ENCODE measurements at regions not wholly inside any gene's neighbourhood (a gene's known extent, or its start where the extent isn't known, plus 50 kb on each side); places are given as distances from the start of the nearest gene placed in this dataset.

- no peak overlapping the region for H3K4me3 ChIP-seq (ENCODE audit: low read length)
- TF ChIP-seq, protein P1, sequence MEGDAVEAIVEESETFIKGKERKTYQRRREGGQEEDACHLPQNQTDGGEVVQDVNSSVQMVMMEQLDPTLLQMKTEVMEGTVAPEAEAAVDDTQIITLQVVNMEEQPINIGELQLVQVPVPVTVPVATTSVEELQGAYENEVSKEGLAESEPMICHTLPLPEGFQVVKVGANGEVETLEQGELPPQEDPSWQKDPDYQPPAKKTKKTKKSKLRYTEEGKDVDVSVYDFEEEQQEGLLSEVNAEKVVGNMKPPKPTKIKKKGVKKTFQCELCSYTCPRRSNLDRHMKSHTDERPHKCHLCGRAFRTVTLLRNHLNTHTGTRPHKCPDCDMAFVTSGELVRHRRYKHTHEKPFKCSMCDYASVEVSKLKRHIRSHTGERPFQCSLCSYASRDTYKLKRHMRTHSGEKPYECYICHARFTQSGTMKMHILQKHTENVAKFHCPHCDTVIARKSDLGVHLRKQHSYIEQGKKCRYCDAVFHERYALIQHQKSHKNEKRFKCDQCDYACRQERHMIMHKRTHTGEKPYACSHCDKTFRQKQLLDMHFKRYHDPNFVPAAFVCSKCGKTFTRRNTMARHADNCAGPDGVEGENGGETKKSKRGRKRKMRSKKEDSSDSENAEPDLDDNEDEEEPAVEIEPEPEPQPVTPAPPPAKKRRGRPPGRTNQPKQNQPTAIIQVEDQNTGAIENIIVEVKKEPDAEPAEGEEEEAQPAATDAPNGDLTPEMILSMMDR (conservative IDR thresholded peaks at IDR 0.05; ENCODE audit: low read length) = no peak
- DNase-seq (ENCODE audit: low read depth) = no peak
Measured at GRCh38 chr2:191738003-191738402, 60.1 kb downstream of the NABP1 start.

- no peak for DNase-seq (ENCODE audit: low read depth)
- no peak overlapping the region for H3K4me3 ChIP-seq (ENCODE audit: low read length)
- TF ChIP-seq, protein P1 (conservative IDR thresholded peaks at IDR 0.05; ENCODE audit: low read length) = no peak
Measured at GRCh38 chr2:191738667-191739066, 60.7 kb downstream of the NABP1 start.

- H3K4me3 ChIP-seq (ENCODE audit: low read length) = no peak overlapping the region
- no peak for DNase-seq (ENCODE audit: low read depth)
- TF ChIP-seq, protein P1 (conservative IDR thresholded peaks at IDR 0.05; ENCODE audit: low read length) = no peak
Measured at GRCh38 chr2:191739194-191739593, 61.3 kb downstream of the NABP1 start.

- TF ChIP-seq, protein P1 (conservative IDR thresholded peaks at IDR 0.05; ENCODE audit: low read length) = no peak
- no peak overlapping the region for H3K4me3 ChIP-seq (ENCODE audit: low read length)
- DNase-seq (ENCODE audit: low read depth) = no peak
Measured at GRCh38 chr2:191740016-191740419, 62.1 kb downstream of the NABP1 start.

DNA sequence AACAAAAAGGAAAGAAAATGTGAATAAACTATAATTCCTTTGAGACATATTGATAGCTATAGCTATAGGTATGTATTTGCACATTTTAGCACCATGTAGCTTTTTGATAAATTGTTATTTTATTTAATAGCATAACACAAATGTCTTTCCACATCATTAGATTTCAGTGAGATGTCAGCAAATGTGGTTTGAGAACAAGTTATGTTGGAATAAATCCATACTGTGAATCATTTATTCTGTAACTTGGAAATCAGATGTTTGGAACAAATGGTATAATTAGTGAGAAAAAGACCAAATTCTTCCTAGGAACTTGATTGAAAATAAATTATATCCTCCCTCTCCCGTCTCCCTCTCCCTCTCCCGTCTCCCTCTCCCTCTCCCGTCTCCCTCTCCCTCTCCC lies 62.8 kb downstream of the NABP1 start:
- H3K4me3 ChIP-seq (ENCODE audit: low read length) = no peak overlapping the region
- TF ChIP-seq, protein P1 (conservative IDR thresholded peaks at IDR 0.05; ENCODE audit: low read length) = no peak
- DNase-seq (ENCODE audit: low read depth) = peak; percentile 64

- DNase-seq (ENCODE audit: low read depth) = peak; percentile 95
- TF ChIP-seq, protein P1 (conservative IDR thresholded peaks at IDR 0.05; ENCODE audit: low read length) = no peak
- no peak overlapping the region for H3K4me3 ChIP-seq (ENCODE audit: low read length)
Measured at GRCh38 chr2:191746346-191747169, 68.6 kb downstream of the NABP1 start.

- no peak for DNase-seq (ENCODE audit: low read depth)
- no peak overlapping the region for H3K4me3 ChIP-seq (ENCODE audit: low read length)
- TF ChIP-seq, protein P1 (conservative IDR thresholded peaks at IDR 0.05; ENCODE audit: low read length) = no peak
Measured at GRCh38 chr2:191747170-191747530, 69.2 kb downstream of the NABP1 start.
